Fibroblast of the aortic adventitia (primary cell): ENCODE measurements at regions not wholly inside any gene's neighbourhood (a gene's known extent, or its start where the extent isn't known, plus 50 kb on each side); places are given as distances from the start of the nearest gene placed in this dataset.
"Not testable (repeated sequence)": the region's sequence is repeated elsewhere in the genome, so short reads cannot be mapped to it uniquely, and the experiment has no call there.

ENCODE experiments used
- DNase-seq: peaks from one replicate; pipeline ENCODE4 v3.0.0-alpha.2; 2010; ENCODE audit warnings: low read depth
- H3K4me3 ChIP-seq: 2 replicates; pipeline ENCODE4 v1.5.1; 2011; ENCODE audit warnings: low read depth, mild to moderate bottlenecking, control low read depth, low read length, moderate library complexity
- TF ChIP-seq, protein P1 (sequence below): IDR thresholded peaks from 2 replicates; pipeline ENCODE4 v1.5.1; 2011; ENCODE audit warnings: mild to moderate bottlenecking, low read length, control low read depth, inconsistent platforms; ENCODE audit not compliant: insufficient read depth

DNA sequence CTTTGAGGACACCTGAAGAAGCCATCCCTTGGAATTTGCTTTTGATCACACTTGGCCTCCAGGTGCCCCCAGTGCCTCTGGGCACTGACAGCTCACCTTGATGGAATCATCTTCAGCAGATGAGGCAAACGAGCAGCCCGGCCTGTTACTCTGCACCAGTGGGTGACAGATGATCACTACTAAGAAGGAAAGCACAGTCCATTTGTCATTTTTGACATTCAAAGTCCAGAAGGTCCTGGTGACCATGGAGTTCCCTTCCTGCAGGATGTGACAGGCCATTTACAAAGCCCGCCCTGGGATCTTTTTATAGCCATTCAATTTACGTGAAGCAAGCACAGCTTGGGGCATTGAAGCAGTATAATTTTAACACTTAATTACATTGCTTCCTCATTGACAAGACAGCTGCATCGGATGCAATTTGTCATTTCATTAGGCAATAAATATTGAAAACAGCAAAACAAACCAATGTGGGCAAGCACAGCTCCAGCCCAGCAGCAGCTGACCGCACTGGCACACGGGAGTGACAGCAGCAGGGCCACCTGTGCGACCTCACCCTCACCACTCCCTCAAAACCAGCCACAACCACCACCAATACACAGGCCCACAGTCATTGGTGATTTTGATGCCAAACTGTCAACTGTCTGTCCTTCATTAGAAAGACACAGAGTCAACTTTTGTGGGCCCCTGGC, 76.0 kb upstream of the SLC66A3 start:
- TF ChIP-seq, protein P1, sequence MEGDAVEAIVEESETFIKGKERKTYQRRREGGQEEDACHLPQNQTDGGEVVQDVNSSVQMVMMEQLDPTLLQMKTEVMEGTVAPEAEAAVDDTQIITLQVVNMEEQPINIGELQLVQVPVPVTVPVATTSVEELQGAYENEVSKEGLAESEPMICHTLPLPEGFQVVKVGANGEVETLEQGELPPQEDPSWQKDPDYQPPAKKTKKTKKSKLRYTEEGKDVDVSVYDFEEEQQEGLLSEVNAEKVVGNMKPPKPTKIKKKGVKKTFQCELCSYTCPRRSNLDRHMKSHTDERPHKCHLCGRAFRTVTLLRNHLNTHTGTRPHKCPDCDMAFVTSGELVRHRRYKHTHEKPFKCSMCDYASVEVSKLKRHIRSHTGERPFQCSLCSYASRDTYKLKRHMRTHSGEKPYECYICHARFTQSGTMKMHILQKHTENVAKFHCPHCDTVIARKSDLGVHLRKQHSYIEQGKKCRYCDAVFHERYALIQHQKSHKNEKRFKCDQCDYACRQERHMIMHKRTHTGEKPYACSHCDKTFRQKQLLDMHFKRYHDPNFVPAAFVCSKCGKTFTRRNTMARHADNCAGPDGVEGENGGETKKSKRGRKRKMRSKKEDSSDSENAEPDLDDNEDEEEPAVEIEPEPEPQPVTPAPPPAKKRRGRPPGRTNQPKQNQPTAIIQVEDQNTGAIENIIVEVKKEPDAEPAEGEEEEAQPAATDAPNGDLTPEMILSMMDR, result no peak

DNA sequence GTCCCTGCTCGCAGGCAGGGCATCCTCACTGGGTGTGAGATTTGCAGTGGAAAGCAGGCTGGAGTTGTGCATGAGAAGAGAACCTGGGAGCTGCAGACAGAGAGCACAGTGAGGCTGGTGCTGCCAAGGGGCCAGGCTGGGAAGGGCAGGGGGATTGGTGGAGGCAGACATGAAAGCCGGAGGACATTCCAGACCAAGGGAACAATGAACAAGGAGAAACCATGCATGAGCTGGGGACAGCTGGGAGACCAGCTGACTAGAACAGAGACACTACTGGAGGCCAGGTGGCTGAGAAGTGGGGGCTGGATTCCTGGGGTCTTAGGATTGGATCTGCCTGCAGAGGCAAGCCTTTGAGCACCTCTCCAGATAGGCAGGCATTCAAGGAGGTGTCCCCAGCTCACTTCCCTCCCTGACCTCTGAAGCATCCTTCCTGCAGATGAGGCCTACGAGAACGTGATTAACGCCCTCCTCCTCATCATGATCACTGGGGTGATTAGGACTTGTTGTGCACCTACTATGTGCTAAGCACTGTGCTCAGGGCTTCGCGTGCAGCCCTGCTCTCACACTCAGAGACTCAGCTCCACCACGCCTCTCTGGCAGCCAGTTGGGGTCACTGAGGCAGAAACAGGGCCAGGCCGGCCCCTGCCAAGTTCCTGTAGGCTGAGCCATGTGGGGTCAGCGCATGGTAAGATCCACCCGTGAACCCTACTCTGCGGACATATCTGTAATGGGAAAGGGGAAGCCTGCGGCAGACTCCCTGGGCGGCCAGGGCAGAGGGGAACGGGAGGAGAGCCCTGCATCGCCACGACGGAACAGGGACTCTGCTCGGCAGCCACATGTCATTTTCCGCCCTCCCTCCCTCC, 74.8 kb upstream of the SLC66A3 start:
- no peak for DNase-seq
- TF ChIP-seq, protein P1, result no peak
- no peak overlapping the region for H3K4me3 ChIP-seq

More for the DNA sequence above, 76.0 kb upstream of the SLC66A3 start:
- no peak for DNase-seq
- H3K4me3 ChIP-seq, result no peak overlapping the region

DNA sequence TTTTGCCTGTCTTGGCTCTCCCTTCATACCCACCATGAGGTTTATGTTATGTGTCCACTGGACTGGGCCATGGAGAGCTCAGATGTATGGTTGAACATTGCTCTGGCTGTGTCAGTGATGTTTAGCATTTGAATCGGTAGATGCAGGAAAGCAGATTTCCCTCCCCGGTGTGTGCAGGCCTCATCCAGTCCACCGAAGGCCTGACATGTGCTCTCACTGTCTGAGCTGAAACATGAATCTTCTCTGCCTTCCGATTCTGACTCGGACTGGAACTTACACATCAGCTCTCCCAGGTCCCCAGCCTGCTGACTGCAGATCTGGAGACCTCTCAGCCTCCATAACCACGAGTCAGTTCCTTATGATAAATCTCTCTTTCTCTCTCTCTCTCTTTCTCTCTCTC, 72.4 kb upstream of the SLC66A3 start:
- DNase-seq, result no peak
- TF ChIP-seq, protein P1, result no peak
- no peak overlapping the region for H3K4me3 ChIP-seq

DNA sequence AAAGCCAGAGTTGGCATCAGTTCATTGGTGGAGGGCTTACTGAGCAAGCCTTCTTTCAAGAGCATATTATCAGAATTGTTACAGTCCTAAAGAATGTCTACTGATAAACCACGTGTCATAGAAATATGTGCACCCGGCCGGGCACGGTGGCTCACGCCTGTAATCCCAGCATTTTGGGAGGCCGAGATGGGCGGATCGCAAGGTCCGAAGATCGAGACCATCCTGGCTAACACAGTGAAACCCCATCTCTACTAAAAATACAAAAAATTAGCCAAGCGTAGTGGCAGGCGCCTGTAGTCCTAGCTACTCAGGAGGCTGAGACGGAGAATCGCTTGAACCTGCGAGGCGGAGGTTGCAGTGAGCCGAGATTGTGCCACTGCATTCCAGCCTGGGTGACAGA, 66.4 kb upstream of the SLC66A3 start:
- H3K4me3 ChIP-seq, result not testable (repeated sequence)

DNA sequence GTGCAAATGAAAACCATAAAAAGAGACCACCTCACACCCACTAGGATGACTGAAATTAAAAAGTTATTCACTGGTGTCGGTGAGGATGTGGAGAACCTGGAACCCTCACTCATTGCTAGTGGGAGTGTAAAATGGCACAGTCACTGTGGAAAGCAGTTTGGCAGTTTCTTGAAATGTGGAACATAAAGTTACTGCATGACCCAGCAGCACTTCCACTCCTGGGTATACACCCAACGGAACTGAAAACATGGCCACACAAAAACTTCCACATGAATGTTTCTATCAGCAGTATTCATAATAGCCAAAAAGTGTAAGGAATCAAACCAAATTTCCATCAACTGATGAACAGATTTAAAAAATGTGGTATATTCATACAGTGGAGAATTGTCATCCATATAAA, 65.1 kb upstream of the SLC66A3 start:
- no peak overlapping the region for H3K4me3 ChIP-seq
- TF ChIP-seq, protein P1, result no peak
- no peak for DNase-seq

More for the DNA sequence above, 66.4 kb upstream of the SLC66A3 start:
- DNase-seq, result not testable (repeated sequence)

DNA sequence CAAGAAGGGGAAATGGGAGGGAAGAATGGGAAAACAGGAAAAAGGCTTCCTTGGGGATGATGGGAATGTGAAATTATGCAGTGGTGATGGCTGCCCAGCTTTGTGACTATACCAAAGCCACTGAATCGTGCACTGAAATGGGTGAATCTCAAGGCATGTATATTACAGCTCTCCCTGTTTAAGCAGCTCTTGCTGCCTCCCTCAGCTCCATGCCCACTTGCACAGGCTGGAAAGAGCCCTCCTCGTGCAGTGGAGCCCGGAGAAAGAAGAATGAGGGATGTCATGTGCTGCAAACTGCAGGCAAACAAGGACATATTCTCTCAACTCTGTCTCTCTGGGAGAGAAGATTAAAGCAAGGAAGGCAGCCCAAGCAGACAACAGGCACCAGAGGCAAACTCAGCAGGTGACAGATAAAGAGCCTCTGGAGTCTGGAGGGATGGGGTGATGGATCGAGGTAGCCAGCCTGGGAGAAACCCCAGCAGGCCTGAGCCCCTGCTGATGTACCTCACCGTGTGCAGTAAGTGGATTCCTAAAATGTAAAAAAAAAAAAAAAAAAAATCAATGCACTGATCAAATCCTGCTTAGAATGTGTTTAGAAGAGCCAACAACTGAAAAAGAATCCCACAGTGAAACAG, 62.4 kb upstream of the SLC66A3 start:
- no peak for DNase-seq
- H3K4me3 ChIP-seq, result no peak overlapping the region
- TF ChIP-seq, protein P1, result no peak

DNA sequence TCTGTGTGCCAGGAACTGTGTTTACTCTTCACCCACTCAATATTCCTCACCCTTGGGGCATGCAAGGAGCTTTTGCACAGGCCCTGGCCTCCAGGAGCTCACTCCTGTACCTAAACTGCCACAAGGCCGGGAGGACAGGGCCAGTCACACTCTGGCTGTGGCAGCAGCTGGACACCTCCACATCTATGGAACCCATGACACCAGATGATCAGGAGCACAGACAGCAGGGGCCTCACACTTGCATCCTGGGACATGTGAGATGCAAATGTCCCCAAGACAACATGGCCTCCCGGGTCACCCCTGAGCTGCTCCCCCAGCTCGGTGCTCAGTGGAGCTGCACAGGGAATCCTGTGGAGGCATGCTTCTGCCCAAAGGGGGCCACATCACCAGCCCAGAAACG, 61.8 kb upstream of the SLC66A3 start:
- TF ChIP-seq, protein P1, result no peak
- no peak overlapping the region for H3K4me3 ChIP-seq
- no peak for DNase-seq
